B cell (primary cell): ENCODE measurements at regions not wholly inside any gene's neighbourhood (a gene's known extent, or its start where the extent isn't known, plus 50 kb on each side); places are given as distances from the start of the nearest gene placed in this dataset.

Experiments
- ATAC-seq: fragments of 200-7000 bp; cut with Tn5 transposase; one replicate; pipeline ENCODE4 v1.10.0; 2021; ENCODE audit warnings: low read depth, mild to moderate bottlenecking, moderate number of reproducible peaks, moderate library complexity
- CTCF ChIA-PET: fragments of 350-600 bp; sonication (Branson Sonifier 250); formaldehyde crosslinking; loops from one replicate; lab custom pipeline; 2021; ENCODE audit warnings: antibody characterized with exemption, inconsistent platforms; lab: Charles Lee
- POLR2A ChIA-PET: fragments of 350-600 bp; sonication (Branson Sonifier 250); formaldehyde crosslinking; loops from one replicate; lab custom pipeline; 2021; ENCODE audit warnings: antibody characterized with exemption; lab: Charles Lee
- DNase-seq: peaks from one replicate; pipeline ENCODE4 v3.0.0; 2013
- H2AFZ ChIP-seq: 2 replicates; pipeline ENCODE4 v1.6.1; 2012; ENCODE audit warnings: mild to moderate bottlenecking, low read depth, low read length; ENCODE audit not compliant: insufficient read depth, poor library complexity, severe bottlenecking
- H3K27ac ChIP-seq, 2 donors: 1 replicate in 1 of 2; 2 replicates in 1 of 2; pipeline ENCODE4 v1.5.1; 2012 to 2013; ENCODE audit warnings: low read length in 2 of 2, mild to moderate bottlenecking in 2 of 2, moderate library complexity in 1 of 2
- H3K27me3 ChIP-seq, 4 experiments: fragments of 200-600 bp in 1 of 4; sonication (generic) in 1 of 4; replicated peaks in 1 of 4; 1 replicate in 2 of 4; 2 replicates in 2 of 4; pipeline versions ENCODE4 v1.6.1 to v1.7.0; 2013 to 2016; ENCODE audit warnings: low read length in 3 of 4, mild to moderate bottlenecking in 2 of 4, mixed read lengths in 1 of 4, moderate library complexity in 1 of 4; ENCODE audit not compliant: insufficient read depth in 4 of 4, control insufficient read depth in 3 of 4; ENCODE audit errors: control extremely low read depth in 1 of 4
- H3K36me3 ChIP-seq, 2 experiments: replicated peaks in 1 of 2; 1 replicate in 1 of 2; 2 replicates in 1 of 2; pipeline versions ENCODE4 v1.6.1 to v1.7.1; 2013; ENCODE audit warnings: low read length in 1 of 2; ENCODE audit not compliant: insufficient read depth in 2 of 2, control insufficient read depth in 1 of 2; ENCODE audit errors: control extremely low read depth in 1 of 2, extremely low read depth in 1 of 2
- H3K4me1 ChIP-seq, 2 donors: fragments of 200-600 bp in 1 of 2; sonication (generic) in 1 of 2; 1 replicate in 1 of 2; 2 replicates in 1 of 2; pipeline versions ENCODE4 v1.5.1 to v1.6.1; 2013 to 2017; ENCODE audit warnings: low read length in 2 of 2; ENCODE audit not compliant: control insufficient read depth in 2 of 2, insufficient read depth in 2 of 2
- H3K4me2 ChIP-seq: replicated peaks from 2 replicates; pipeline ENCODE3; 2012; ENCODE audit warnings: mild to moderate bottlenecking, low read depth, low read length; ENCODE audit not compliant: poor library complexity, severe bottlenecking
- H3K4me3 ChIP-seq, 5 experiments: fragments of 200-600 bp in 1 of 5; sonication (generic) in 1 of 5; 1 replicate in 3 of 5; 2 replicates in 2 of 5; pipeline versions ENCODE4 v1.5.1 to v1.7.0; 2011 to 2016; ENCODE audit warnings: low read length in 4 of 5, mild to moderate bottlenecking in 4 of 5, low read depth in 2 of 5, control low read depth in 1 of 5, moderate library complexity in 1 of 5; ENCODE audit not compliant: insufficient read depth in 1 of 5; ENCODE audit errors: control extremely low read depth in 1 of 5, extremely low read depth in 1 of 5
- H3K79me2 ChIP-seq: fragments of 200-600 bp; sonication (generic); one replicate; pipeline ENCODE4 v1.6.0; 2016; ENCODE audit warnings: low read length; ENCODE audit not compliant: control insufficient read depth, insufficient read depth
- H3K9ac ChIP-seq: fragments of 200-600 bp; sonication (generic); 2 replicates; pipeline ENCODE4 v1.6.1; 2017; ENCODE audit warnings: mild to moderate bottlenecking, low read length, moderate library complexity
- H3K9me3 ChIP-seq, 3 donors: one replicate each; pipeline versions ENCODE4 v1.6.1 to v1.7.1; 2013; ENCODE audit warnings: low read length in 2 of 3; ENCODE audit not compliant: control insufficient read depth in 2 of 3, insufficient read depth in 1 of 3; ENCODE audit errors: control extremely low read depth in 1 of 3
- H4K20me1 ChIP-seq: 2 replicates; pipeline ENCODE4 v1.6.0; 2012; ENCODE audit warnings: mild to moderate bottlenecking, low read length; ENCODE audit not compliant: insufficient read depth, control insufficient read depth, poor library complexity, severe bottlenecking
- H3K27ac Mint-ChIP-seq: one replicate; pipeline ENCODE4 v1.8.0; 2021; ENCODE audit warnings: mixed read lengths
- H3K27me3 Mint-ChIP-seq: one replicate; pipeline ENCODE4 v1.8.0; 2021; ENCODE audit warnings: mixed read lengths
- H3K4me1 Mint-ChIP-seq: one replicate; pipeline ENCODE4 v1.8.0; 2021; ENCODE audit warnings: mixed read lengths
- H3K4me3 Mint-ChIP-seq: one replicate; pipeline ENCODE4 v1.8.0; 2021; ENCODE audit warnings: mixed read lengths
- H3K9me3 Mint-ChIP-seq: one replicate; pipeline ENCODE4 v1.8.0; 2022; ENCODE audit warnings: mixed read lengths; ENCODE audit not compliant: insufficient read depth
- EZH2 ChIP-seq: IDR thresholded peaks from 2 replicates; pipeline ENCODE4 v1.6.1; 2012; ENCODE audit warnings: borderline replicate concordance, low read depth, mild to moderate bottlenecking, moderate library complexity, low read length; ENCODE audit not compliant: insufficient read depth, poor library complexity, severe bottlenecking
- WGBS: methylation state at CpG from one replicate; pipeline ENCODE4 v1.1.5; 2013; ENCODE audit warnings: missing lambda C conversion rate; ENCODE audit not compliant: insufficient coverage; 5-methylcytosine and 5-hydroxymethylcytosine counted together
- intact Hi-C: fragments of 100-400 bp; cut with micrococcal nuclease; formaldehyde crosslinking; loops from one replicate; pipeline ENCODE4 v1.10.0; 2022
- TF ChIP-seq, protein P1 (sequence below): fragments of 200-600 bp; IDR thresholded peaks from one replicate; pipeline ENCODE4 v1.8.0; 2022; ENCODE audit warnings: antibody characterized with exemption, mild to moderate bottlenecking

DNA sequence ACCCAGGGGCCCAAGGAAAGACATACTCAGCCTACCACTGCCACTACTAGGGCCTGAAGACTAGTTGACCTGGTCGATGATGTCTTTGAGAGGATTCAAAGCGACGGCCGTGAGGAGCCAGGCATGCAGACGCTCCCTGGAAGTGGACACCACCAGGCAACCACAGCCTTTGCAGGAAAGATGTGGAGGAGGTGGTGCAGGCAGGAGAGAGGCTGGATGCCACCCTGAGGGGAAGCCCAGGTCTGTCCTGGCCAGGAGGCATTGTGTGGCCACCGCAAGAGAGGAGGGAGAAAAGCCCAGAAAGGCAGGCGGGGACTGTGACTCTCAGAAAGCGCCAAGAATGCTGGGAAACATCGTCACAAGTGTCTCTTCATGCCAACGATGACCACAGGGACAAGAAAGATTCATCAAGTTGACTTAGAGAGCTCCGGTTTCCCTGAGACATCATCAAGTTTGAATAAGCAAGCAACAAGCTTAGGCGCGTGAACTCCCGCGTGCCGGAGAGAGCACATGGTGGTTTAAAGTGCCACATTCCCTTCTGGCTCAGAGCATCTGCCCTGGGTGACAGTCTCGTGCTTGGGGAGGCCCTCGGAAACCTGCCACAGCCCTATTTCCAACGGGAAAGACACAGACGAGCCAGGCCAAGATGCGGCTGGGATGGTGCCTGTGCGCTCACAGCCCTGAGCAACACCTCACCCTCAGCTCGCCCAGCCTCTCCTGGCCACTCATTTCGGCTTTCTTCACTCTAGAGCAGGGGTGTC lies 464.5 kb upstream of the SALL3 start:
- H3K27me3 Mint-ChIP-seq = no peaks in the 10 kb centered on the region
- H2AFZ ChIP-seq = no peak overlapping the region
- H3K4me3 ChIP-seq = no peak overlapping the region
- DNase-seq (no peak), ATAC-seq (no peak)
- H3K4me1 ChIP-seq = no peaks in the 10 kb centered on the region
- no peak overlapping the region for H3K4me2 ChIP-seq
- TF ChIP-seq, protein P1, sequence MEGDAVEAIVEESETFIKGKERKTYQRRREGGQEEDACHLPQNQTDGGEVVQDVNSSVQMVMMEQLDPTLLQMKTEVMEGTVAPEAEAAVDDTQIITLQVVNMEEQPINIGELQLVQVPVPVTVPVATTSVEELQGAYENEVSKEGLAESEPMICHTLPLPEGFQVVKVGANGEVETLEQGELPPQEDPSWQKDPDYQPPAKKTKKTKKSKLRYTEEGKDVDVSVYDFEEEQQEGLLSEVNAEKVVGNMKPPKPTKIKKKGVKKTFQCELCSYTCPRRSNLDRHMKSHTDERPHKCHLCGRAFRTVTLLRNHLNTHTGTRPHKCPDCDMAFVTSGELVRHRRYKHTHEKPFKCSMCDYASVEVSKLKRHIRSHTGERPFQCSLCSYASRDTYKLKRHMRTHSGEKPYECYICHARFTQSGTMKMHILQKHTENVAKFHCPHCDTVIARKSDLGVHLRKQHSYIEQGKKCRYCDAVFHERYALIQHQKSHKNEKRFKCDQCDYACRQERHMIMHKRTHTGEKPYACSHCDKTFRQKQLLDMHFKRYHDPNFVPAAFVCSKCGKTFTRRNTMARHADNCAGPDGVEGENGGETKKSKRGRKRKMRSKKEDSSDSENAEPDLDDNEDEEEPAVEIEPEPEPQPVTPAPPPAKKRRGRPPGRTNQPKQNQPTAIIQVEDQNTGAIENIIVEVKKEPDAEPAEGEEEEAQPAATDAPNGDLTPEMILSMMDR = no peak
- no peak for TF ChIP-seq EZH2
- 89% methylated on average over 23 of the region's 24 CpGs for WGBS
- no peaks in the 10 kb centered on the region for H3K36me3 ChIP-seq
- H3K9me3 Mint-ChIP-seq = peaks cover 6% of the 10 kb centered on the region
- H3K27ac Mint-ChIP-seq = no peak overlapping the region
- no peak overlapping the region for H3K9ac ChIP-seq
- H3K9me3 ChIP-seq = peaks cover 0 to 28% (median 0%) of the 10 kb centered on the region in 3 donors
- intact Hi-C loops = no loop called here
- H3K4me3 Mint-ChIP-seq = no peak overlapping the region
- H3K27ac ChIP-seq = no peak overlapping the region
- no peaks in the 10 kb centered on the region for H4K20me1 ChIP-seq
- no peaks in the 10 kb centered on the region for H3K27me3 ChIP-seq
- POLR2A ChIA-PET = no interaction called here
- H3K79me2 ChIP-seq = no peaks in the 10 kb centered on the region
- no peaks in the 10 kb centered on the region for H3K4me1 Mint-ChIP-seq
- CTCF ChIA-PET = no interaction called here

DNA sequence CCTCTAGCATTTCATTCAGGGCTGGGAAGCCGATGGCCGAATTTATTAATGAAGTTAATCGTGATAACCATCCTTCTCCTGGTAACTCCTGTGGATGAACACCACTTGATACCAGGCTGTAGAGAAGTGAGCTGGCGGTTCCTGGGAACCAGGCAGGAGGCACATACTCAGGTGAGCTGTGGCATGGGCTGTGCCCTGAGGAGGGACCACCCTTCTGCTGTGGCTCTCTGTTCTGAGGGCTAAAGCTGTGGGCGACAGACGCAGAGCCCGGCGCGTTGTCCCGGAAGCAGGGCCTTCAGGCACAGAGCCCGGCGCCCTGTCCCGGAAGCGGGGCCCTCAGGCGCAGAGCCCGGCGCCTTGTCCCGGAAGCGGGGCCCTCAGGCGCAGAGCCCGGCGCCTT lies 462.3 kb upstream of the SALL3 start:
- no peaks in the 10 kb centered on the region for H3K79me2 ChIP-seq
- Mint-ChIP-seq H3K27me3 (no peaks in the 10 kb centered on the region), H3K4me1 (no peaks in the 10 kb centered on the region), H3K9me3 (peaks cover 6% of the 10 kb centered on the region), H3K27ac (no peak overlapping the region), H3K4me3 (no peak overlapping the region)
- no peaks in the 10 kb centered on the region for H3K4me1 ChIP-seq
- no peak overlapping the region for H2AFZ ChIP-seq
- 92% methylated on average over 16 of the region's 22 CpGs for WGBS
- DNase-seq (no peak), ATAC-seq (no peak)
- no peaks in the 10 kb centered on the region for H3K27me3 ChIP-seq
- CTCF ChIA-PET = no interaction called here
- no peak overlapping the region for H3K9ac ChIP-seq
- peaks cover 0 to 35% (median 0%) of the 10 kb centered on the region in 3 donors for H3K9me3 ChIP-seq
- H4K20me1 ChIP-seq = no peaks in the 10 kb centered on the region
- H3K27ac ChIP-seq = no peak overlapping the region
- no peaks in the 10 kb centered on the region for H3K36me3 ChIP-seq
- POLR2A ChIA-PET = no interaction called here
- intact Hi-C loops = no loop called here
- H3K4me2 ChIP-seq = no peak overlapping the region
- TF ChIP-seq, protein P1 = no peak
- no peak for TF ChIP-seq EZH2
- no peak overlapping the region for H3K4me3 ChIP-seq
